ENCODE measurements at regions not wholly inside any gene's neighbourhood (a gene's known extent, or its start where the extent isn't known, plus 50 kb on each side); places are given as distances from the start of the nearest gene placed in this dataset.
"Not testable (repeated sequence)": the region's sequence is repeated elsewhere in the genome, so short reads cannot be mapped to it uniquely, and the experiment has no call there.

GRCh38 chr17:54353789-54354525 lies 531.2 kb downstream of the KIF2B start:
- no peaks in the 10 kb centered on the region for H3K36me3 ChIP-seq (ENCODE audit: insufficient read depth, low read length)
- no peaks in the 10 kb centered on the region for H4K20me1 ChIP-seq (ENCODE audit: insufficient read depth, low read length, poor library complexity, severe bottlenecking)
- H3K9me3 ChIP-seq (ENCODE audit: insufficient read depth, low read depth, low read length): no peaks in the 10 kb centered on the region
- H3K9me2 ChIP-seq (replicated peaks; ENCODE audit: low read depth, low read length): no peaks in the 10 kb centered on the region
- H3K4me1 ChIP-seq (ENCODE audit: insufficient read depth, low read length, poor library complexity, severe bottlenecking): no peaks in the 10 kb centered on the region
- TF ChIP-seq, protein P1, sequence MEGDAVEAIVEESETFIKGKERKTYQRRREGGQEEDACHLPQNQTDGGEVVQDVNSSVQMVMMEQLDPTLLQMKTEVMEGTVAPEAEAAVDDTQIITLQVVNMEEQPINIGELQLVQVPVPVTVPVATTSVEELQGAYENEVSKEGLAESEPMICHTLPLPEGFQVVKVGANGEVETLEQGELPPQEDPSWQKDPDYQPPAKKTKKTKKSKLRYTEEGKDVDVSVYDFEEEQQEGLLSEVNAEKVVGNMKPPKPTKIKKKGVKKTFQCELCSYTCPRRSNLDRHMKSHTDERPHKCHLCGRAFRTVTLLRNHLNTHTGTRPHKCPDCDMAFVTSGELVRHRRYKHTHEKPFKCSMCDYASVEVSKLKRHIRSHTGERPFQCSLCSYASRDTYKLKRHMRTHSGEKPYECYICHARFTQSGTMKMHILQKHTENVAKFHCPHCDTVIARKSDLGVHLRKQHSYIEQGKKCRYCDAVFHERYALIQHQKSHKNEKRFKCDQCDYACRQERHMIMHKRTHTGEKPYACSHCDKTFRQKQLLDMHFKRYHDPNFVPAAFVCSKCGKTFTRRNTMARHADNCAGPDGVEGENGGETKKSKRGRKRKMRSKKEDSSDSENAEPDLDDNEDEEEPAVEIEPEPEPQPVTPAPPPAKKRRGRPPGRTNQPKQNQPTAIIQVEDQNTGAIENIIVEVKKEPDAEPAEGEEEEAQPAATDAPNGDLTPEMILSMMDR (conservative IDR thresholded peaks at IDR 0.05; ENCODE audit: low read length): no peak
- no peak for TF ChIP-seq EZH2phosphoT487 (IDR thresholded peaks at IDR 0.05; ENCODE audit: borderline replicate concordance)
- H3K79me2 ChIP-seq (ENCODE audit: insufficient read depth, low read length): no peaks in the 10 kb centered on the region
- no peak overlapping the region for H3K4me2 ChIP-seq (ENCODE audit: low read depth, low read length, poor library complexity, severe bottlenecking)
- no peak overlapping the region for H3K9ac ChIP-seq (ENCODE audit: low read depth, low read length, poor library complexity, severe bottlenecking)
- H2AFZ ChIP-seq (ENCODE audit: low read length): no peak overlapping the region
- no peak overlapping the region for H3K4me3 ChIP-seq (ENCODE audit: low read length, poor library complexity, severe bottlenecking)
- H3K27me3 ChIP-seq (ENCODE audit: insufficient read depth, low read length, poor library complexity, severe bottlenecking): no peaks in the 10 kb centered on the region
- H3F3A ChIP-seq (ENCODE audit: low read depth): no peaks in the 10 kb centered on the region

DNA sequence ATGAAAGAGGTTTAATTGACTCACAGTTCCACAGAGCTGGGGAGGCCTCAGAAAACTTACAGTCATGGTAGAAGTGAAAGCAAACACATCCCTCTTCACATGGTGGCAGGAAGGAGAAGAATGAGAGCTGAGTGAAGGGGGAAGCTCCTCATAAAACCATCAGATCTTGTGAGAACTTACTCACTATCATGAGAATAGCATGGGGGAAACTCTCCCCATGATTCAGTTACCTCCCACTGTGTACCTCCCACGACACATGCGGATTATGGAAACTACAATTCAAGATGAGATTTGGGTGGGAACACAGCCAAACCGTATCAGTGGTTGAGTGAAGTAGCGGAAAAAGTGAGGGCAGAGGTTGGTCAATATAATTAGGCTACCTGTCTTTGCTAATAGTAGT lies 538.3 kb downstream of the KIF2B start:
- H3K27me3 ChIP-seq (ENCODE audit: insufficient read depth, low read length, poor library complexity, severe bottlenecking); H3K79me2 ChIP-seq (ENCODE audit: insufficient read depth, low read length); H3K9me3 ChIP-seq (ENCODE audit: insufficient read depth, low read depth, low read length); H3K9ac ChIP-seq (ENCODE audit: low read depth, low read length, poor library complexity, severe bottlenecking); H3K36me3 ChIP-seq (ENCODE audit: insufficient read depth, low read length); H4K20me1 ChIP-seq (ENCODE audit: insufficient read depth, low read length, poor library complexity, severe bottlenecking); H3K4me3 ChIP-seq (ENCODE audit: low read length, poor library complexity, severe bottlenecking); H3K4me1 ChIP-seq (ENCODE audit: insufficient read depth, low read length, poor library complexity, severe bottlenecking); H3F3A ChIP-seq (ENCODE audit: low read depth); H2AFZ ChIP-seq (ENCODE audit: low read length); H3K9me2 ChIP-seq (replicated peaks; ENCODE audit: low read depth, low read length); H3K4me2 ChIP-seq (ENCODE audit: low read depth, low read length, poor library complexity, severe bottlenecking): not testable (repeated sequence)

- Histone ChIP-seq H3K9me3 (ENCODE audit: insufficient read depth, low read depth, low read length) (no peaks in the 10 kb centered on the region), H4K20me1 (ENCODE audit: insufficient read depth, low read length, poor library complexity, severe bottlenecking) (no peaks in the 10 kb centered on the region), H3K4me3 (ENCODE audit: low read length, poor library complexity, severe bottlenecking) (no peak overlapping the region), H3K27me3 (ENCODE audit: insufficient read depth, low read length, poor library complexity, severe bottlenecking) (no peaks in the 10 kb centered on the region), H3K79me2 (ENCODE audit: insufficient read depth, low read length) (no peaks in the 10 kb centered on the region), H3K9ac (ENCODE audit: low read depth, low read length, poor library complexity, severe bottlenecking) (no peak overlapping the region), H3K4me1 (ENCODE audit: insufficient read depth, low read length, poor library complexity, severe bottlenecking) (no peaks in the 10 kb centered on the region), H2AFZ (ENCODE audit: low read length) (no peak overlapping the region), H3K36me3 (ENCODE audit: insufficient read depth, low read length) (no peaks in the 10 kb centered on the region), H3F3A (ENCODE audit: low read depth) (no peaks in the 10 kb centered on the region), H3K9me2 (replicated peaks; ENCODE audit: low read depth, low read length) (no peaks in the 10 kb centered on the region), H3K4me2 (ENCODE audit: low read depth, low read length, poor library complexity, severe bottlenecking) (no peak overlapping the region)
- TF ChIP-seq, protein P1 (conservative IDR thresholded peaks at IDR 0.05; ENCODE audit: low read length): no peak
- no peak for TF ChIP-seq EZH2phosphoT487 (IDR thresholded peaks at IDR 0.05; ENCODE audit: borderline replicate concordance)
Measured at GRCh38 chr17:54368906-54369305, 531.7 kb upstream of the TOM1L1 start.

All from Loucy (cell line).